Right forelimb (tissue), 1 donor: ENCODE measurements at regions not wholly inside any gene's neighbourhood (a gene's known extent, or its start where the extent isn't known, plus 50 kb on each side); places are given as distances from the start of the nearest gene placed in this dataset.
"Not testable (repeated sequence)": the region's sequence is repeated elsewhere in the genome, so short reads cannot be mapped to it uniquely, and the experiment has no call there.

ENCODE experiments used
- DNase-seq: peaks from one replicate; pipeline ENCODE4 v3.0.0-alpha.2; 2018

- DNase-seq, result no peak
These were observed 905.1 kb upstream of the NXPH2 start for GRCh38 chr2:139685090-139685983.

GRCh38 chr2:139684286-139684860, 904.2 kb upstream of the NXPH2 start:
- no peak for DNase-seq

- DNase-seq, result no peak
These were observed 894.4 kb upstream of the NXPH2 start for GRCh38 chr2:139674577-139674976.

- DNase-seq, result not testable (repeated sequence)
These were observed 893.3 kb upstream of the NXPH2 start for GRCh38 chr2:139673447-139673846.

- no peak for DNase-seq
These were observed 889.5 kb upstream of the NXPH2 start for GRCh38 chr2:139669675-139670074.

- no peak for DNase-seq
These were observed 872.2 kb upstream of the NXPH2 start for GRCh38 chr2:139652385-139652784.

- no peak for DNase-seq
These were observed 865.4 kb upstream of the NXPH2 start for GRCh38 chr2:139645617-139646016.

GRCh38 chr2:139643139-139643538, 862.9 kb upstream of the NXPH2 start:
- DNase-seq, result no peak

- no peak for DNase-seq
These were observed 851.8 kb upstream of the NXPH2 start for GRCh38 chr2:139631966-139632365.

GRCh38 chr2:139628931-139629330, 848.7 kb upstream of the NXPH2 start:
- DNase-seq, result no peak

- no peak for DNase-seq
These were observed 845.9 kb upstream of the NXPH2 start for GRCh38 chr2:139626128-139626527.

- DNase-seq, result no peak
These were observed 842.5 kb upstream of the NXPH2 start for GRCh38 chr2:139622691-139623090.

- DNase-seq, result no peak
These were observed 837.6 kb upstream of the NXPH2 start for GRCh38 chr2:139617747-139618146.

- DNase-seq, result no peak
These were observed 833.1 kb upstream of the NXPH2 start for GRCh38 chr2:139613264-139613663.

GRCh38 chr2:139610512-139610911, 830.3 kb upstream of the NXPH2 start:
- no peak for DNase-seq

- DNase-seq, result no peak
These were observed 828.9 kb upstream of the NXPH2 start for GRCh38 chr2:139609109-139609508.

GRCh38 chr2:139605668-139606067, 825.5 kb upstream of the NXPH2 start:
- DNase-seq, result no peak

GRCh38 chr2:139600166-139600565, 820.0 kb upstream of the NXPH2 start:
- no peak for DNase-seq

- no peak for DNase-seq
These were observed 804.9 kb upstream of the NXPH2 start for GRCh38 chr2:139585101-139585500.

- DNase-seq, result no peak
These were observed 794.2 kb upstream of the NXPH2 start for GRCh38 chr2:139574371-139574770.

GRCh38 chr2:139556789-139557188, 776.6 kb upstream of the NXPH2 start:
- DNase-seq, result no peak

- DNase-seq, result no peak
These were observed 770.7 kb upstream of the NXPH2 start for GRCh38 chr2:139550873-139551272.

- no peak for DNase-seq
These were observed 770.2 kb upstream of the NXPH2 start for GRCh38 chr2:139550341-139550740.

- DNase-seq, result no peak
These were observed 764.1 kb upstream of the NXPH2 start for GRCh38 chr2:139544186-139544851.
